HEK293 (cell line): ENCODE measurements at regions not wholly inside any gene's neighbourhood (a gene's known extent, or its start where the extent isn't known, plus 50 kb on each side); places are given as distances from the start of the nearest gene placed in this dataset.

Source experiments
- CTCF ChIA-PET: fragments of 350-600 bp; formaldehyde crosslinking; extraction: SDS; loops from one replicate; lab custom pipeline; 2021; ENCODE audit warnings: antibody characterized with exemption; lab: Yijun Ruan, JAX
- POLR2A ChIA-PET: fragments of 300-600 bp; formaldehyde crosslinking; extraction: SDS; loops from one replicate; lab custom pipeline; 2020; ENCODE audit warnings: antibody characterized with exemption, inconsistent platforms; lab: Yijun Ruan, JAX
- H3K27ac ChIP-seq: fragments of 200-500 bp; sonication (Bioruptor generic); 2 replicates; pipeline ENCODE4 v1.5.1; 2014; ENCODE audit warnings: low read depth, low read length, control low read depth, inconsistent platforms; ENCODE audit errors: extremely low read depth
- H3K36me3 ChIP-seq, 2 experiments: fragments of 200-500 bp in 1 of 2; sonication (Bioruptor generic) in 1 of 2; 1 replicate in 1 of 2; 2 replicates in 1 of 2; pipeline ENCODE4 v1.5.1; 2014 to 2017; ENCODE audit warnings: inconsistent platforms in 2 of 2, low read length in 2 of 2; ENCODE audit not compliant: control insufficient read depth in 2 of 2, insufficient read depth in 1 of 2
- H3K4me1 ChIP-seq: fragments of 200-500 bp; sonication (Bioruptor generic); 2 replicates; pipeline ENCODE4 v1.5.1; 2014; ENCODE audit warnings: mild to moderate bottlenecking, low read length, inconsistent platforms; ENCODE audit not compliant: control insufficient read depth, insufficient read depth
- H3K4me3 ChIP-seq: 2 replicates; pipeline ENCODE4 v1.5.1; 2011; ENCODE audit warnings: low read depth, mild to moderate bottlenecking, control low read depth, low read length, moderate library complexity
- H3K9me3 ChIP-seq: fragments of 200-500 bp; sonication (Bioruptor generic); 2 replicates; pipeline ENCODE4 v1.5.1; 2014; ENCODE audit warnings: low read depth, low read length, inconsistent platforms; ENCODE audit not compliant: control insufficient read depth, insufficient read depth
- ATF2 ChIP-seq: fragments of 450-650 bp; formaldehyde crosslinking; IDR thresholded peaks from 2 replicates; pipeline ENCODE4 v1.5.1; 2016; ENCODE audit warnings: missing biosample characterization, missing genetic modification characterization, low read depth
- EGR2 ChIP-seq: fragments of 450-650 bp; formaldehyde crosslinking; IDR thresholded peaks from 2 replicates; pipeline ENCODE4 v1.5.1; 2016; ENCODE audit warnings: low read depth, missing biosample characterization, missing genetic modification characterization
- OVOL3 ChIP-seq: fragments of 450-650 bp; formaldehyde crosslinking; IDR thresholded peaks from 2 replicates; pipeline ENCODE4 v1.5.1; 2016; ENCODE audit warnings: missing biosample characterization, missing genetic modification characterization
- PRDM2 ChIP-seq: fragments of 450-650 bp; formaldehyde crosslinking; IDR thresholded peaks from 2 replicates; pipeline ENCODE4 v1.5.1; 2016; ENCODE audit warnings: missing biosample characterization, missing genetic modification characterization, borderline replicate concordance
- RBAK ChIP-seq: fragments of 450-650 bp; formaldehyde crosslinking; IDR thresholded peaks from 2 replicates; pipeline ENCODE4 v1.5.1; 2016; ENCODE audit warnings: missing biosample characterization, missing genetic modification characterization
- YY1 ChIP-seq: fragments of 450-650 bp; formaldehyde crosslinking; IDR thresholded peaks from 2 replicates; pipeline ENCODE4 v1.5.1; 2018; ENCODE audit warnings: missing biosample characterization, missing genetic modification characterization
- ZFP69B ChIP-seq: fragments of 450-650 bp; formaldehyde crosslinking; IDR thresholded peaks from 2 replicates; pipeline ENCODE4 v1.5.1; 2016; ENCODE audit warnings: missing biosample characterization, missing genetic modification characterization
- ZIC2 ChIP-seq: fragments of 450-650 bp; formaldehyde crosslinking; IDR thresholded peaks from 2 replicates; pipeline ENCODE4 v1.5.1; 2016; ENCODE audit warnings: missing biosample characterization, missing genetic modification characterization
- ZNF18 ChIP-seq: fragments of 450-650 bp; formaldehyde crosslinking; IDR thresholded peaks from 2 replicates; pipeline ENCODE4 v1.5.1; 2016; ENCODE audit warnings: missing biosample characterization, missing genetic modification characterization
- ZNF202 ChIP-seq: fragments of 450-650 bp; formaldehyde crosslinking; IDR thresholded peaks from 2 replicates; pipeline ENCODE4 v1.5.1; 2016; ENCODE audit warnings: missing biosample characterization, missing genetic modification characterization, borderline replicate concordance
- ZNF280D ChIP-seq: fragments of 450-650 bp; formaldehyde crosslinking; IDR thresholded peaks from 2 replicates; pipeline ENCODE4 v1.5.1; 2016; ENCODE audit warnings: missing biosample characterization, missing genetic modification characterization
- ZNF341 ChIP-seq: fragments of 450-650 bp; formaldehyde crosslinking; IDR thresholded peaks from 2 replicates; pipeline ENCODE4; 2016; ENCODE audit warnings: low read depth, missing biosample characterization, missing genetic modification characterization
- ZNF423 ChIP-seq: fragments of 450-650 bp; formaldehyde crosslinking; IDR thresholded peaks from 2 replicates; pipeline ENCODE4 v1.5.1; 2016; ENCODE audit warnings: missing biosample characterization, missing genetic modification characterization
- ZNF518A ChIP-seq: fragments of 450-650 bp; formaldehyde crosslinking; conservative IDR thresholded peaks from 2 replicates; pipeline ENCODE4 v1.5.1; 2016; ENCODE audit warnings: low read depth, missing biosample characterization, missing genetic modification characterization
- ZNF610 ChIP-seq: fragments of 450-650 bp; formaldehyde crosslinking; IDR thresholded peaks from 2 replicates; pipeline ENCODE4 v1.5.1; 2016; ENCODE audit warnings: missing biosample characterization, missing genetic modification characterization, borderline replicate concordance
- ZNF624 ChIP-seq: fragments of 450-650 bp; formaldehyde crosslinking; IDR thresholded peaks from 2 replicates; pipeline ENCODE4 v1.5.1; 2017; ENCODE audit warnings: missing biosample characterization, missing genetic modification characterization
- ZNF791 ChIP-seq: fragments of 450-650 bp; formaldehyde crosslinking; IDR thresholded peaks from 2 replicates; pipeline ENCODE4 v1.5.1; 2016; ENCODE audit warnings: missing biosample characterization, missing genetic modification characterization
- ZNF792 ChIP-seq: fragments of 450-650 bp; formaldehyde crosslinking; IDR thresholded peaks from 2 replicates; pipeline ENCODE4 v1.5.1; 2016; ENCODE audit warnings: missing biosample characterization, missing genetic modification characterization
- ZSCAN4 ChIP-seq: fragments of 450-650 bp; formaldehyde crosslinking; IDR thresholded peaks from 2 replicates; pipeline ENCODE4 v1.5.1; 2017; ENCODE audit warnings: missing biosample characterization, missing genetic modification characterization

- no peak for TF ChIP-seq ZNF610 (tag by site-specific recombination)
- no peak for TF ChIP-seq PRDM2 (tag by site-specific recombination)
- TF ChIP-seq ZNF792 (tag by site-specific recombination), result no peak
- no peak for TF ChIP-seq ZNF518A
- no peak for TF ChIP-seq ZNF341 (tag by site-specific recombination)
- TF ChIP-seq ZNF202 (tag by site-specific recombination), result no peak
- no peak for TF ChIP-seq RBAK (tag by site-specific recombination)
- no peak for TF ChIP-seq ZIC2 (tag by site-specific recombination)
- TF ChIP-seq EGR2, result no peak
- no peak for TF ChIP-seq YY1
- no peak for TF ChIP-seq ZNF423 (tag by site-specific recombination)
- TF ChIP-seq ZNF18 (tag by site-specific recombination), result no peak
- no peak for TF ChIP-seq ZNF624 (tag by site-specific recombination)
- no peak for TF ChIP-seq ATF2
- TF ChIP-seq ZNF280D (tag by site-specific recombination), result no peak
- TF ChIP-seq ZFP69B (tag by site-specific recombination), result no peak
- TF ChIP-seq OVOL3 (tag by site-specific recombination), result no peak
- TF ChIP-seq ZSCAN4 (tag by site-specific recombination), result no peak
- no peak for TF ChIP-seq ZNF791 (tag by site-specific recombination)
- H3K27ac ChIP-seq, result no peak overlapping the region
- CTCF ChIA-PET, result no interaction called here
Measured at GRCh38 chr18:73288813-73289212, 421.0 kb upstream of the NETO1 start.

More at GRCh38 chr18:73288813-73289212, 421.0 kb upstream of the NETO1 start:
- POLR2A ChIA-PET, result no interaction called here
- Histone ChIP-seq H3K36me3 (no peaks in the 10 kb centered on the region), H3K4me1 (no peaks in the 10 kb centered on the region), H3K9me3 (no peaks in the 10 kb centered on the region), H3K4me3 (no peak overlapping the region)
